GM12878 (cell line): ENCODE measurements at regions not wholly inside any gene's neighbourhood (a gene's known extent, or its start where the extent isn't known, plus 50 kb on each side); places are given as distances from the start of the nearest gene placed in this dataset.

Experiments
- ATAC-seq: fragments of 200-7000 bp; cut with Tn5 transposase; 3 replicates; pipeline ENCODE4 v1.9.1; 2020; ENCODE audit warnings: mild to moderate bottlenecking, moderate library complexity
- BruUV-seq: library from RNA; stranded (reverse); fragments of 400-500 nt; replicated peaks from 2 replicates; lab custom pipeline; 2021; lab: Mats Ljungman, UMichigan
- CTCF ChIA-PET: fragments of 300-600 bp; sonication (Branson Sonifier 250); formaldehyde crosslinking; extraction: SDS; loops from one replicate; lab custom pipeline; 2021; ENCODE audit warnings: inconsistent platforms; lab: Yijun Ruan, JAX
- POLR2A ChIA-PET: fragments of 350-600 bp; formaldehyde crosslinking; extraction: SDS; loops from one replicate; lab custom pipeline; 2021; ENCODE audit warnings: inconsistent platforms; lab: Charles Lee
- RAD21 ChIA-PET: fragments of 300-600 bp; sonication (Branson Sonifier 250); formaldehyde crosslinking; loops from one replicate; lab custom pipeline; 2023; ENCODE audit warnings: antibody characterized with exemption; ENCODE audit not compliant: unreplicated experiment; lab: Charles Lee
- SMC1A ChIA-PET: fragments of 300-600 bp; sonication (Branson Sonifier 250); formaldehyde crosslinking; loops from one replicate; lab custom pipeline; 2023; ENCODE audit not compliant: unreplicated experiment, uncharacterized antibody; lab: Charles Lee
- DNase-seq: peaks from one replicate; pipeline ENCODE4 v3.0.0-alpha.2; 2011; ENCODE audit warnings: low read depth, low spot score
- FAIRE-seq: peaks from 3 replicates; lab custom pipeline; 2011; peaks lifted over from hg19 to GRCh38; lab: Jason Lieb, UNC
- H2AFZ ChIP-seq: 2 replicates; pipeline ENCODE4 v1.6.0; 2011; ENCODE audit warnings: low read depth, low read length, control low read depth; ENCODE audit not compliant: control insufficient read depth
- H3K27ac ChIP-seq: 2 replicates; pipeline ENCODE4 v1.5.1; 2011; ENCODE audit warnings: control low read depth; ENCODE audit not compliant: control insufficient read depth, insufficient read depth
- H3K27me3 ChIP-seq, 2 experiments: replicated peaks in 1 of 2; 2 replicates each; pipeline versions ENCODE4 v1.6.0 to v1.6.1; 2011; ENCODE audit warnings: low read length in 1 of 2; ENCODE audit not compliant: control insufficient read depth in 2 of 2, insufficient read depth in 2 of 2
- H3K36me3 ChIP-seq, 2 experiments: 2 replicates each; pipeline ENCODE4 v1.5.1; 2011; ENCODE audit warnings: low read length in 1 of 2; ENCODE audit not compliant: control insufficient read depth in 2 of 2, insufficient read depth in 2 of 2
- H3K4me1 ChIP-seq: 2 replicates; pipeline ENCODE4 v1.6.1; 2011; ENCODE audit warnings: mild to moderate bottlenecking, low read length, moderate library complexity, mixed read lengths; ENCODE audit not compliant: control insufficient read depth, insufficient read depth
- H3K4me2 ChIP-seq: 2 replicates; pipeline ENCODE4 v1.6.0; 2011; ENCODE audit warnings: control low read depth; ENCODE audit not compliant: control insufficient read depth, insufficient read depth
- H3K4me3 ChIP-seq: fragments of 200-600 bp; sonication (generic); 2 replicates; pipeline ENCODE4 v1.5.1; 2016
- H3K79me2 ChIP-seq: 2 replicates; pipeline ENCODE4 v1.6.0; 2011; ENCODE audit warnings: low read length; ENCODE audit not compliant: control insufficient read depth, insufficient read depth
- H3K9ac ChIP-seq: 2 replicates; pipeline ENCODE4 v1.8.0; 2011; ENCODE audit warnings: low read length, control low read depth, mixed read lengths; ENCODE audit not compliant: control insufficient read depth, insufficient read depth
- H3K9me3 ChIP-seq: replicated peaks from 3 replicates; pipeline ENCODE4 v1.5.1; 2011; ENCODE audit warnings: mild to moderate bottlenecking, low read length; ENCODE audit not compliant: control insufficient read depth, insufficient read depth
- H4K20me1 ChIP-seq: 2 replicates; pipeline ENCODE4 v1.6.0; 2011; ENCODE audit not compliant: control insufficient read depth, insufficient read depth
- ATF2 ChIP-seq: IDR thresholded peaks from 2 replicates; pipeline ENCODE4 v1.6.1; 2012; ENCODE audit warnings: low read length, inconsistent platforms
- CBFB ChIP-seq: IDR thresholded peaks from 2 replicates; pipeline ENCODE4 v1.6.1; 2016; ENCODE audit warnings: antibody characterized with exemption, low read depth
- CEBPB ChIP-seq, 2 experiments: fragments of 150-350 bp in 1 of 2; IDR thresholded peaks; 2 replicates each; pipeline ENCODE4 v1.6.1; 2012 to 2014; ENCODE audit warnings: low read depth in 2 of 2, low read length in 2 of 2, borderline replicate concordance in 1 of 2, inconsistent platforms in 1 of 2
- CREB1 ChIP-seq: IDR thresholded peaks from 2 replicates; pipeline ENCODE4 v1.6.1; 2012; ENCODE audit warnings: low read depth, mild to moderate bottlenecking, inconsistent platforms
- CUX1 ChIP-seq: IDR thresholded peaks from 2 replicates; pipeline ENCODE4 v1.6.1; 2012; ENCODE audit warnings: improper control_type of control experiment, low read depth, low read length; ENCODE audit not compliant: insufficient replicate concordance
- DPF2 ChIP-seq: fragments of 450-650 bp; IDR thresholded peaks from 2 replicates; pipeline ENCODE4 v1.6.1; 2017; ENCODE audit warnings: mild to moderate bottlenecking
- KDM1A ChIP-seq: fragments of 200-600 bp; sonication (generic); IDR thresholded peaks from 2 replicates; pipeline ENCODE4 v1.6.1; 2016; ENCODE audit warnings: borderline replicate concordance
- KLF5 ChIP-seq: fragments of 450-650 bp; IDR thresholded peaks from 2 replicates; pipeline ENCODE4 v1.6.1; 2014; ENCODE audit warnings: mild to moderate bottlenecking; ENCODE audit not compliant: partially characterized antibody
- NR2C1 ChIP-seq: fragments of 450-650 bp; IDR thresholded peaks from 2 replicates; pipeline ENCODE4 v1.6.1; 2017; ENCODE audit warnings: antibody characterized with exemption, mild to moderate bottlenecking, moderate library complexity
- PAX5 ChIP-seq: IDR thresholded peaks from 2 replicates; pipeline ENCODE4 v1.6.1; 2011; ENCODE audit warnings: low read depth, low read length, borderline replicate concordance
- RELB ChIP-seq: fragments of 450-650 bp; IDR thresholded peaks from 2 replicates; pipeline ENCODE4 v1.6.1; 2017; ENCODE audit warnings: low read depth, mild to moderate bottlenecking, moderate library complexity
- SIX5 ChIP-seq: IDR thresholded peaks from 2 replicates; pipeline ENCODE4 v1.6.1; 2011; ENCODE audit warnings: mild to moderate bottlenecking, low read depth, low read length, moderate library complexity; ENCODE audit not compliant: severe bottlenecking
- SKIL ChIP-seq: fragments of 450-650 bp; IDR thresholded peaks from 2 replicates; pipeline ENCODE4 v1.6.1; 2017; ENCODE audit warnings: mild to moderate bottlenecking, low read depth, inconsistent platforms; ENCODE audit not compliant: poor library complexity, severe bottlenecking
- SPI1 ChIP-seq: IDR thresholded peaks from 2 replicates; pipeline ENCODE4 v1.6.1; 2011; ENCODE audit warnings: low read depth, mild to moderate bottlenecking, low read length, moderate library complexity, borderline replicate concordance; ENCODE audit not compliant: insufficient read depth
- SRF ChIP-seq, 2 experiments: IDR thresholded peaks; 2 replicates each; pipeline ENCODE4 v1.6.1; 2011; ENCODE audit warnings: low read depth in 2 of 2, low read length in 2 of 2, mild to moderate bottlenecking in 1 of 2, moderate library complexity in 1 of 2
- TCF7 ChIP-seq: IDR thresholded peaks from 2 replicates; pipeline ENCODE4 v1.6.1; 2014; ENCODE audit warnings: antibody characterized with exemption, borderline replicate concordance
- WGBS: methylation state at CpG from one replicate; pipeline ENCODE4 v1.1.6; 2016; ENCODE audit warnings: low lambda C conversion rate; ENCODE audit not compliant: insufficient replicate concordance, insufficient coverage; ENCODE audit errors: missing lambda C conversion rate; 5-methylcytosine and 5-hydroxymethylcytosine counted together
- in situ Hi-C: fragments of 300-500 bp; cut with MboI; formaldehyde crosslinking; loops from 9 replicates; pipeline ENCODE4 v1.14.3; 2018; ENCODE audit warnings: mixed read lengths
- intact Hi-C: fragments of 100-400 bp; cut with micrococcal nuclease; formaldehyde crosslinking; loops from one replicate; pipeline ENCODE4 v1.14.2; 2022; ENCODE audit not compliant: unreplicated experiment

- no peaks in the 10 kb centered on the region for H4K20me1 ChIP-seq
- no peak overlapping the region for H3K4me3 ChIP-seq
- ChIA-PET SMC1A (no interaction called here), CTCF (no interaction called here), RAD21 (no interaction called here), POLR2A (no interaction called here)
- intact Hi-C loops: loop anchor here (10.0 kb wide), 1 partner anchor 48 kb away; no protein-coding TSS in a partner anchor
- no peak overlapping the region for H3K27ac ChIP-seq
- H3K79me2 ChIP-seq: no peaks in the 10 kb centered on the region
- H3K36me3 ChIP-seq: no peaks in the 10 kb centered on the region
- no peaks in the 10 kb centered on the region for H3K27me3 ChIP-seq
- DNase-seq: no peak
- FAIRE-seq: no peak
- H3K4me2 ChIP-seq: no peak overlapping the region
- in situ Hi-C loops: no loop called here
- no peak overlapping the region for H3K9ac ChIP-seq
- H3K4me1 ChIP-seq: no peaks in the 10 kb centered on the region
- ATAC-seq: no peak
- no peaks in the 10 kb centered on the region for H3K9me3 ChIP-seq
- no peak overlapping the region for H2AFZ ChIP-seq
- BruUV-seq: no TSS peak
- 24% methylated on average over 2 of the region's 2 CpGs for WGBS
- TF ChIP-seq KDM1A (no peak), SRF (IDR thresholded peaks at IDR 0.05; ENCODE audit: low read depth in 2 of 2, low read length in 2 of 2) (no peak), KLF5 (no peak), CREB1 (no peak), ATF2 (no peak), CBFB (no peak), CEBPB (IDR thresholded peaks at IDR 0.05; ENCODE audit: borderline replicate concordance in 1 of 2, low read depth in 2 of 2, low read length in 2 of 2) (no peak), DPF2 (no peak), RELB (no peak), SKIL (no peak), NR2C1 (no peak), SIX5 (no peak), SPI1 (no peak), TCF7 (no peak), PAX5 (no peak), CUX1 (no peak)
Observed at GRCh38 chr20:8077137-8077466, 55.0 kb upstream of the PLCB1 start.
